HG03025 (cell line): ENCODE measurements at regions not wholly inside any gene's neighbourhood (a gene's known extent, or its start where the extent isn't known, plus 50 kb on each side); places are given as distances from the start of the nearest gene placed in this dataset.
"Not testable (repeated sequence)": the region's sequence is repeated elsewhere in the genome, so short reads cannot be mapped to it uniquely, and the experiment has no call there.

Experiments used
- ATAC-seq: cut with Tn5 transposase; IDR thresholded peaks from one replicate; pipeline ENCODE4 v1.9.1; 2021; ENCODE audit warnings: mild to moderate bottlenecking, moderate library complexity; ENCODE audit not compliant: unreplicated experiment, low FRiP score

- ATAC-seq, result no peak
These were observed 938.0 kb upstream of the SLC35B3 start for GRCh38 chr6:9373308-9373707.

GRCh38 chr6:9370480-9370879 is 935.1 kb upstream of the SLC35B3 start:
- ATAC-seq, result no peak

GRCh38 chr6:9365378-9365777 is 930.0 kb upstream of the SLC35B3 start:
- ATAC-seq, result no peak

- no peak for ATAC-seq
These were observed 926.4 kb upstream of the SLC35B3 start for GRCh38 chr6:9361749-9362148.

- ATAC-seq, result no peak
These were observed 925.5 kb upstream of the SLC35B3 start for GRCh38 chr6:9360881-9361280.

- no peak for ATAC-seq
These were observed 912.3 kb upstream of the SLC35B3 start for GRCh38 chr6:9347608-9348007.

GRCh38 chr6:9346923-9347322 is 911.6 kb upstream of the SLC35B3 start:
- ATAC-seq, result no peak

- ATAC-seq, result no peak
These were observed 900.1 kb upstream of the SLC35B3 start for GRCh38 chr6:9335431-9335830.

- no peak for ATAC-seq
These were observed 899.6 kb upstream of the SLC35B3 start for GRCh38 chr6:9334979-9335378.

- no peak for ATAC-seq
These were observed 897.0 kb upstream of the SLC35B3 start for GRCh38 chr6:9332241-9332780.

GRCh38 chr6:9316831-9317230 is 881.5 kb upstream of the SLC35B3 start:
- no peak for ATAC-seq

GRCh38 chr6:9315966-9316650 is 880.8 kb upstream of the SLC35B3 start:
- no peak for ATAC-seq

- ATAC-seq, result no peak
These were observed 872.9 kb upstream of the SLC35B3 start for GRCh38 chr6:9308284-9308683.

GRCh38 chr6:9307786-9308185 is 872.4 kb upstream of the SLC35B3 start:
- no peak for ATAC-seq

GRCh38 chr6:9307187-9307586 is 871.8 kb upstream of the SLC35B3 start:
- ATAC-seq, result no peak

- no peak for ATAC-seq
These were observed 860.3 kb upstream of the SLC35B3 start for GRCh38 chr6:9295644-9296043.

GRCh38 chr6:9292975-9293374 is 857.6 kb upstream of the SLC35B3 start:
- no peak for ATAC-seq

GRCh38 chr6:9290342-9290741 is 855.0 kb upstream of the SLC35B3 start:
- ATAC-seq, result not testable (repeated sequence)

GRCh38 chr6:9272671-9273070 is 837.3 kb upstream of the SLC35B3 start:
- no peak for ATAC-seq

- no peak for ATAC-seq
These were observed 831.4 kb upstream of the SLC35B3 start for GRCh38 chr6:9266741-9267140.

- no peak for ATAC-seq
These were observed 821.9 kb upstream of the SLC35B3 start for GRCh38 chr6:9257215-9257614.

GRCh38 chr6:9254251-9254650 is 818.9 kb upstream of the SLC35B3 start:
- no peak for ATAC-seq

- no peak for ATAC-seq
These were observed 817.5 kb upstream of the SLC35B3 start for GRCh38 chr6:9252799-9253198.
